PFSK-1 (cell line): ENCODE measurements at regions not wholly inside any gene's neighbourhood (a gene's known extent, or its start where the extent isn't known, plus 50 kb on each side); places are given as distances from the start of the nearest gene placed in this dataset.

Source experiments
- POLR2AphosphoS5 ChIP-seq: IDR thresholded peaks from 2 replicates; pipeline ENCODE4 v1.6.1; 2012; ENCODE audit warnings: low read depth, mild to moderate bottlenecking, control low read depth, low read length, moderate library complexity
- TF ChIP-seq, protein P1 (sequence below), 2 experiments: IDR thresholded peaks; 2 replicates each; pipeline versions ENCODE4 v1.6.1 to v1.8.0; 2011 to 2012; ENCODE audit warnings: low read depth in 2 of 2, low read length in 2 of 2, control low read depth in 1 of 2, inconsistent platforms in 1 of 2, mild to moderate bottlenecking in 1 of 2, moderate library complexity in 1 of 2; ENCODE audit not compliant: insufficient read depth in 1 of 2

DNA sequence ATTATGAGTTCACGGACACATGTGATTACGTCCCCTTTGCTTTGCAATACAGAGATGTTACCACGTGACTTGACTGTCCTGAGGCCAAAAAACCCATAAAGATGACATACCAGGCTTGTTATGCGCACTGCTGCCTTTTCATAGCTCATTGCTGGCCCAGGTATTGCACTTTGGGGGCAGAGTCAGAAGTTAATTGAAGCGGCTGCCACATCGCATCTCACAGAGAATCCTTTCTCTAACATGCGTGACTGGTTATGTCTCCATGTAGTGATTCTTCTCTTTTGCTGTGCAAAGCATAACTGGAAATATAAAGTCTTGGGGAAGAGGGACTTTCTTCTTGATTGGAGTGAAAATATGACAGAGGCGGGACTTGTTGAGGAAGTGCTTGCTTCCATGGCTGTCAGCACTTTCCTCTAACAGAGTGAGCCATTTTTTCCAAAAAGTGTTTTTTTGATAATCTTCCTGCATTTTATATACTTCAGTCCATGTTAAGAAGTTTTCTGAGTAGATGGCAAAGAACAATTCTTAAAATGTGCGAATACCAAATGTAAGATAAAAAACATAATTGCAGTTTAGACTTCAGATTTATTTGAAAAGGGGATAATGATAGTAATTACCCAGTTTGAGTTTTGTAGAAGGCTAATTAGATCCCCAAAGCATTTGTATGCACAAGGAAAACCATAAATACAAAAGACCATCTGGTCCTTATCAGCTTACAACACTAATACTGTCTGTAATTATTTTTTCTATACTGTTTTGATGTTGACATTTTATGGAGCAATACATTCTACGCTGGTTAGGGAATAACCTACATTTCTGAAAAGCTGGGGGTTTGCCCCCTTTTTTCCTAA, 324.6 kb upstream of the MTNR1B start:
- no peak for TF ChIP-seq POLR2AphosphoS5
- TF ChIP-seq, protein P1, sequence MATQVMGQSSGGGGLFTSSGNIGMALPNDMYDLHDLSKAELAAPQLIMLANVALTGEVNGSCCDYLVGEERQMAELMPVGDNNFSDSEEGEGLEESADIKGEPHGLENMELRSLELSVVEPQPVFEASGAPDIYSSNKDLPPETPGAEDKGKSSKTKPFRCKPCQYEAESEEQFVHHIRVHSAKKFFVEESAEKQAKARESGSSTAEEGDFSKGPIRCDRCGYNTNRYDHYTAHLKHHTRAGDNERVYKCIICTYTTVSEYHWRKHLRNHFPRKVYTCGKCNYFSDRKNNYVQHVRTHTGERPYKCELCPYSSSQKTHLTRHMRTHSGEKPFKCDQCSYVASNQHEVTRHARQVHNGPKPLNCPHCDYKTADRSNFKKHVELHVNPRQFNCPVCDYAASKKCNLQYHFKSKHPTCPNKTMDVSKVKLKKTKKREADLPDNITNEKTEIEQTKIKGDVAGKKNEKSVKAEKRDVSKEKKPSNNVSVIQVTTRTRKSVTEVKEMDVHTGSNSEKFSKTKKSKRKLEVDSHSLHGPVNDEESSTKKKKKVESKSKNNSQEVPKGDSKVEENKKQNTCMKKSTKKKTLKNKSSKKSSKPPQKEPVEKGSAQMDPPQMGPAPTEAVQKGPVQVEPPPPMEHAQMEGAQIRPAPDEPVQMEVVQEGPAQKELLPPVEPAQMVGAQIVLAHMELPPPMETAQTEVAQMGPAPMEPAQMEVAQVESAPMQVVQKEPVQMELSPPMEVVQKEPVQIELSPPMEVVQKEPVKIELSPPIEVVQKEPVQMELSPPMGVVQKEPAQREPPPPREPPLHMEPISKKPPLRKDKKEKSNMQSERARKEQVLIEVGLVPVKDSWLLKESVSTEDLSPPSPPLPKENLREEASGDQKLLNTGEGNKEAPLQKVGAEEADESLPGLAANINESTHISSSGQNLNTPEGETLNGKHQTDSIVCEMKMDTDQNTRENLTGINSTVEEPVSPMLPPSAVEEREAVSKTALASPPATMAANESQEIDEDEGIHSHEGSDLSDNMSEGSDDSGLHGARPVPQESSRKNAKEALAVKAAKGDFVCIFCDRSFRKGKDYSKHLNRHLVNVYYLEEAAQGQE (IDR thresholded peaks at IDR 0.05; ENCODE audit: insufficient read depth in 1 of 2, low read depth in 2 of 2, low read length in 2 of 2), result no peak
